SK-N-MC (cell line): ENCODE measurements at regions not wholly inside any gene's neighbourhood (a gene's known extent, or its start where the extent isn't known, plus 50 kb on each side); places are given as distances from the start of the nearest gene placed in this dataset.

Experiments
- DNase-seq: peaks from one replicate; pipeline ENCODE4 v3.0.0-alpha.2; 2011; ENCODE audit warnings: low read depth, low spot score
- H3K27ac ChIP-seq: fragments of 200-600 bp; sonication (generic); 2 replicates; pipeline ENCODE4 v1.5.1; 2016; ENCODE audit warnings: mixed run types
- H3K36me3 ChIP-seq: fragments of 200-600 bp; sonication (generic); 2 replicates; pipeline ENCODE4 v1.6.1; 2017; ENCODE audit warnings: antibody characterized with exemption, low read length, mixed read lengths; ENCODE audit not compliant: insufficient read depth
- H3K4me3 ChIP-seq: fragments of 200-600 bp; sonication (generic); 2 replicates; pipeline ENCODE4 v1.5.1; 2016
- H3K9ac ChIP-seq: fragments of 200-600 bp; sonication (generic); 2 replicates; pipeline ENCODE4 v1.8.0; 2017; ENCODE audit warnings: mixed run types, mixed read lengths; ENCODE audit not compliant: insufficient read length
- H3K9me3 ChIP-seq: fragments of 200-600 bp; sonication (generic); 2 replicates; pipeline ENCODE4 v1.6.1; 2017; ENCODE audit warnings: low read depth, mild to moderate bottlenecking, antibody characterized with exemption, low read length, moderate library complexity, mixed read lengths
- EZH2 ChIP-seq: fragments of 200-600 bp; sonication (generic); IDR thresholded peaks from one replicate; pipeline ENCODE4 v1.6.1; 2017; ENCODE audit warnings: antibody characterized with exemption
- FOXP2 ChIP-seq: optimal IDR thresholded peaks from 2 replicates; pipeline ENCODE3; 2011; ENCODE audit warnings: mild to moderate bottlenecking, moderate library complexity; ENCODE audit not compliant: insufficient read depth; ENCODE audit errors: extremely low read length, control extremely low read depth
- POLR2AphosphoS5 ChIP-seq: IDR thresholded peaks from 2 replicates; pipeline ENCODE4 v1.6.1; 2012; ENCODE audit warnings: mild to moderate bottlenecking, low read depth, low read length, borderline replicate concordance

DNA sequence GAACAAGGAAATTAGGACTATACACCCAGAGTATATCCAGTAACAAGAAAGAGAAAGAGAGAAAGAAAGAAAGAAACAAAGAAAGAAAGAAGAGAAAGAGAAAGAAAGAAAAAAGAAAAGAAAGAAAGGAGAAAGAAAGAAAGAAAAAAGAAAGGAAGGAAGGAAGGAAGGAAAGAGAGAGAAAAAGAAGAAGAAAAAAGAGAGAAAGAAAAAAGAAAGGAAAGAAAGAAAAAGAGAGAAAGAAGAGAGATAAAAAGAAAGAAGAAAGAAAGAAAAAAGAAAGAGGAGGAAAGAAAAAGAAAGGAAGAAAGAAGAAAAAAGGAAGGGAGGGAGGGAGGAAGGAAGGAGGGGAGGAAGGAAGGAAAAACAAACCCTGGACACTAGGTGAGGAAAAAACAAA is 981.8 kb downstream of the TBC1D32 start:
- Histone ChIP-seq H3K36me3 (no peaks in the 10 kb centered on the region), H3K9me3 (no peaks in the 10 kb centered on the region), H3K9ac (no peak overlapping the region), H3K27ac (no peak overlapping the region), H3K4me3 (no peak overlapping the region)
- DNase-seq = no peak
- TF ChIP-seq EZH2 = no peak
- no peak for TF ChIP-seq FOXP2
- TF ChIP-seq POLR2AphosphoS5 = no peak

DNA sequence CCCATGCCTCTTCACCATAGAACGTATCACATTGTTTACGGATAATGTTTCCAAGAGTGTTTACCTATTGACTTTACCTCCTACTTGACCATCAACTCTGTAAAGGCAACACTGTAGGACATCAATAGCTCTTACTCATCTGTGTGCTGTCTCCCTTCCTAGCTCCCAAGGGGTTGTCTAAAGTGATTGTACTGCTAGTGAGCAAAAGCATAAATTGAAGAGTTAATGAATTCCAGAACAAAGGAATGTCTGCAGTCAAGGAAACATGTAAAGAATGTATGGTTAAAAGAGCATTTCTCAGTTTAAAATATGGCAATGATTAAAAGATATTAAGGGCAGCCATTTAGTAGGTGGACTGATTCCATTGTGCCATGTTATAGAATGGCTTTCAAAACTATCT is 985.4 kb downstream of the TBC1D32 start:
- Histone ChIP-seq H3K4me3 (no peak overlapping the region), H3K36me3 (no peaks in the 10 kb centered on the region), H3K9me3 (no peaks in the 10 kb centered on the region), H3K9ac (no peak overlapping the region), H3K27ac (no peak overlapping the region)
- TF ChIP-seq POLR2AphosphoS5 = no peak
- TF ChIP-seq FOXP2 = no peak
- TF ChIP-seq EZH2 = no peak
- no peak for DNase-seq

DNA sequence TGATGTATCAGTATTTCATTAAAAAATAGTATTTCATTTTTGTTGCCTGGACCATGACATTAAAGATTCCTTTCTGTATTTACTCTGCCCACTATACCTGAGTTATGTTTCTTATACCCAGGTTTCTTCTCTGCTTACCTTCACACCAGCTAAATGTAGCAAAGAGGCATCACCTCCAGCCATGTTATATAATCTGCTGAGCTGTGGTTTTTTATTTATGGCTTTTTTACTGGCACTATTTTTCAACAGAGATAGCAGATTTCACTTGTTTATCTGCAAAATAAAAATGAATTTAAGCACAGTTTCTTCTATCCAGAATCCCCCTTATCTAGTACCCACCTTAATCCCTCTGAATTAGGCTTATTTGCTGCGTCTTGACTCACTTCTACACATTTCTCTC is 979.0 kb upstream of the MAN1A1 start:
- Histone ChIP-seq H3K4me3 (no peak overlapping the region), H3K36me3 (no peaks in the 10 kb centered on the region), H3K9ac (no peak overlapping the region), H3K27ac (no peak overlapping the region), H3K9me3 (no peaks in the 10 kb centered on the region)
- TF ChIP-seq POLR2AphosphoS5 = no peak
- TF ChIP-seq EZH2 = no peak
- TF ChIP-seq FOXP2 = no peak
- no peak for DNase-seq

DNA sequence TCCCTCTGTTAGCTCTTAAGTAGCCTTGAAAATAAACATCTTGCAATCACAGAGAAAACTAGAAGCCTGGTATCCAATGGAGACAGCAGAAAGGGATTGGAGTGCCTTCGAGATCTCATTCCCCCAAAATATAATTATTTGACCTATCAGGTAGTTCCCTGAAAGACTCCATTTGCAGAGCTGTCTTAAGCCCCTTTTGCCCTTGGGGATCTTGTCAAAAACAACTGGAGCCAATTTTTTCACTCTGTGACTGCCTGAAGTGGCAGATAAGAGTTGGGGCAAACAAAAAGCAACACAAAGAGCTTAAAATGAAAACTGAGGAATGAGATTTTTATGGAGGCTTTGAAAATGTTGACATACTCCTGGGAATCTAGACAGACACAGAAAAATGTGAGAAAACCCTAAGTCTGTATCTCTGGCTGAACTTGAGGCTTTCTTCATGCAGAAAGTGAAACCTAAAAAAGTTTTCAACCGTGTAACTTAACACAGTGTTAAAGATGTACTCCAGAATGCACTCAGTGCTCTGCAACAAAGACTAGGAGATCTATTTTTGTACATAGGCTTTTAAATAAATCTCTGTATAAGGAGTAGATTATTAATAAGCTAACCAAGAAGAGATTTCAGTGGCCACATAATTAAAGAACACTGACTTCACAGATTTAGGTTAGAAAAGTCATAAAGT is 971.1 kb upstream of the MAN1A1 start:
- Histone ChIP-seq H3K36me3 (no peaks in the 10 kb centered on the region), H3K9ac (no peak overlapping the region), H3K4me3 (no peak overlapping the region), H3K9me3 (no peaks in the 10 kb centered on the region), H3K27ac (no peak overlapping the region)
- TF ChIP-seq EZH2 (no peak), FOXP2 (no peak), POLR2AphosphoS5 (no peak)
- DNase-seq = no peak

DNA sequence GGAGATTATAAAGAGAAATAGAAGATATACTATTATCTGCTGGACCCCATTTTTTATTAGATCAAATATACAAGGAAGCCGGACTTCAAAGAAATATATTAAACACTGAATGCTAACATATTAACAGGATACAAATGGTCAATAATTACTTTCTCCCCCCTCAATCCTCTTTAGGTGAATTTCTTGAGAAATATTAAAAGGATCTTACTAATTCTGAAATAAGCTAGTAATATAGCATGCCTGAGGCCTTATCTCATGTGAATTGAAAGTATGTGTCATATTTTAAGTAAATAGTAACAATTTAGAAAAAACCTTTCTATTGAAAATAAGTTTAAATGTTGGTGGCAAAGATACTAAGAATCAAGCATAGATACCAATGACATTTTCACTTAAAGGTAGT is 954.7 kb upstream of the MAN1A1 start:
- no peak for DNase-seq
- H3K36me3 ChIP-seq = no peaks in the 10 kb centered on the region
- H3K9me3 ChIP-seq = no peaks in the 10 kb centered on the region
- no peak overlapping the region for H3K4me3 ChIP-seq
- H3K9ac ChIP-seq = no peak overlapping the region
- no peak for TF ChIP-seq EZH2
- no peak for TF ChIP-seq FOXP2
- no peak for TF ChIP-seq POLR2AphosphoS5
- no peak overlapping the region for H3K27ac ChIP-seq

DNA sequence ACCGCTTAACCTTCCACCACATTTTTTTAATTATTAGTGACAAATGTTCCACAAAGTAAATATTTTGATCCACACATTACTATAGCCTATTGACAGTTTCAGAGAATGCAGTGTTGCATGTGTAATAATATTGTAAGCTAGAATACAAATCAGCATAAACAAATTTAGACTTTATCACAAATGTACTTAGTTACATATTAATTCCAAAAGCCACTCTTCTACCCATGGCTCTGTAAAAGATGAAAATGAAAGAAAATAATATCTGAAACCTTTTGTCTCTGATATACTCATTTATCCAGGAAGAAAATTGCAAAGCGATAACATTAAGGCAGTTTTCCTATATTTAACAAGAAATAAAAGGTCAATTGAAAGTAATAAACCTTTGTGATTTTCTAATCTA is 954.0 kb upstream of the MAN1A1 start:
- Histone ChIP-seq H3K36me3 (no peaks in the 10 kb centered on the region), H3K9me3 (no peaks in the 10 kb centered on the region), H3K9ac (no peak overlapping the region), H3K4me3 (no peak overlapping the region), H3K27ac (no peak overlapping the region)
- no peak for TF ChIP-seq EZH2
- no peak for TF ChIP-seq FOXP2
- no peak for TF ChIP-seq POLR2AphosphoS5
- no peak for DNase-seq

DNA sequence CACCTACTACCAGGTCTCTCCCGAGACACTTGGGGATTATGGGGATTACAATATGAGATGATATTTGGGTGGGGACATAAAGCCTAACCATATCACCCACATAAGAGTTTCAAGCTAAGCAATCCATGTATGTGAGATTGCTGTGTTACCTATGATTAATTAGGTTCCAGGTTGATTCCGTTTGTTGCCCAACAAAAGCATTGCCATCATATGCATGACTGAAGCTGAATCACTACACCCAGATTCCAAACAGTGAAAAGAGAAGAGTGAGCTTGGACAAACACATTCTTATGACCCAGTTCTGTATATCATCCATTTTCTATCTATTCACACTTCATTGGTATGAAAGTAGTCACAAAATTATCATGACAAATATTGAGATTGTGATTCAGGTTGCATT is 952.5 kb upstream of the MAN1A1 start:
- H3K4me3 ChIP-seq = no peak overlapping the region
- DNase-seq = no peak
- TF ChIP-seq POLR2AphosphoS5 = no peak
- TF ChIP-seq EZH2 = no peak
- no peak for TF ChIP-seq FOXP2

DNA sequence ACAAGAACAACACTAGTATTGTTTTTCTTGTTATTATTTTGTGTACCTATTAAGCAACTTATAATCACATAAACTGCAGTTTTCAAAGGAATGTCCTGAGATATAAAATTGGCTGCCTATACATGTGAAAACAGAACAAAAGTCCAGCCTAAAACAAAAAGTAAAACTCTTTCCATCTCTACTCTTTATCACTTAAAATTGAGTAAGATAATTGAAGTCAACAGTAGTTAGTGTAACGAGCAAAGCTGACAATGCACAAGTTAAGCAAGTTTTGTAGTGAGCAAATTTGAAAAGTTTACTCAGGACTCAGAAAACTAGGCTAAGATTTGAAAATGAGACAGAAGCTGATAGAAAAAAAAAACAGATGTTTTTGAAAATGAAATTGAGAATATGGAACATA is 941.4 kb upstream of the MAN1A1 start:
- DNase-seq = no peak
- Histone ChIP-seq H3K9ac (no peak overlapping the region), H3K4me3 (no peak overlapping the region), H3K9me3 (no peaks in the 10 kb centered on the region), H3K27ac (no peak overlapping the region), H3K36me3 (no peaks in the 10 kb centered on the region)
- no peak for TF ChIP-seq EZH2
- no peak for TF ChIP-seq POLR2AphosphoS5
- no peak for TF ChIP-seq FOXP2

More for the DNA sequence above, 952.5 kb upstream of the MAN1A1 start:
- H3K9me3 ChIP-seq = no peaks in the 10 kb centered on the region
- H3K9ac ChIP-seq = no peak overlapping the region
- H3K27ac ChIP-seq = no peak overlapping the region
- no peaks in the 10 kb centered on the region for H3K36me3 ChIP-seq

DNA sequence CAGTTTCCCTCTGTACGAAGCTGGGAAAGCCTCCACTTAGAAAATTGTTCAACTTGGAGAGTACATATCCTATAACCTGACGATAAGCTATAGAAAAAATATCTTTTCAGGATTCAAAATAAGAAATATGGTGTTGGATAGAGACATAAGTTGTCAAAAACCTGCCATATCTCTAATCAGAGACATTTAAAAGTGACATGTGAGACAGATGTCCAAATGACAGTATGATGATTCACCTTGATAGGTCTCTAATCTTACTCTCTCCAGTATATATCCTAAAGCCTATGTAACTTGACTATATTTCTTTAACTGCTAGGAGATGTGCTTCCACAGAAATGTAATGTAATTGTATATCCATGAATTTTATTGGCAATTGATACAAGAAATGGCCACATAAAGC is 932.4 kb upstream of the MAN1A1 start:
- TF ChIP-seq POLR2AphosphoS5 (no peak), FOXP2 (no peak), EZH2 (no peak)
- Histone ChIP-seq H3K4me3 (no peak overlapping the region), H3K27ac (no peak overlapping the region), H3K9ac (no peak overlapping the region), H3K9me3 (no peaks in the 10 kb centered on the region), H3K36me3 (no peaks in the 10 kb centered on the region)
- no peak for DNase-seq
